ENCODE measurements at regions not wholly inside any gene's neighbourhood (a gene's known extent, or its start where the extent isn't known, plus 50 kb on each side); places are given as distances from the start of the nearest gene placed in this dataset.

DNA sequence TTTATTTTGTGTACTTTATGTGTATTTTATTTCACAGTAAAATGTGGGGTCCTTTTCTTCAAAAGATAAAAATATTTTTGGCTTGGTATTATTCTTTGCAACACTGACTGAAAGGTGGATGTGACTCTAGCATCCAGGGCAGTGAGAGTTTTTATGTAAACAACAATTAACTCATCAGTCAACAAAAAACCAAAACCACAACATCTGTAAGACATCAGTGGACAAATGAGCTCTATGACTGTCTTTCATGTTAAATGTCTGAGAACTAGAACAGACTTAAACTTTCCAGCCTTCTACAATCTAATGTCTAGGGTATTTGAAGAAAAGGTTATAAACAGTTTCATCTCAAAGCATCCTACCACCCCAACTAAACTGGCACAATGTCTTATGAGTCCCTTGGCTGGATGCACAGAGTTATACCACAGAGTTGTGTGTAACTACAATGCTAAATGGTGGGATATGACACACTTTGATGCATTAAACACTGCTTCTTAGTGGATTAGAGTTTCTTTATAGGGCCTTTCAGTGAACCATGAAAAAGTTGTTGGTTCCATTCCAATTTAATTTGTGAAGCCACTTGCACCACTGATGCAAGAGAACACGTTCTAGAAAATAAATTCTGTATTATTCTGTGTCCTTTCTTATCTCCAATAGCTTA lies 544.2 kb upstream of the KLF12 start:
- H3K27me3 ChIP-seq (replicated peaks; ENCODE audit: control insufficient read depth, insufficient read depth, low read length, poor library complexity, severe bottlenecking): no peaks in the 10 kb centered on the region
- no peak overlapping the region for H3K27ac ChIP-seq (ENCODE audit: insufficient read depth, low read length, poor library complexity, severe bottlenecking)
- no peak for DNase-seq
- no peaks in the 10 kb centered on the region for H3K9me3 ChIP-seq (ENCODE audit: control insufficient read depth, low read length)
- no peaks in the 10 kb centered on the region for H3K36me3 ChIP-seq (ENCODE audit: control insufficient read depth, insufficient read depth, low read length)
- no peaks in the 10 kb centered on the region for H3K4me1 ChIP-seq (ENCODE audit: control insufficient read depth, insufficient read depth, low read length, poor library complexity, severe bottlenecking)
- no peak overlapping the region for H3K4me3 ChIP-seq (ENCODE audit: insufficient read depth, low read depth, low read length, poor library complexity, severe bottlenecking)

DNA sequence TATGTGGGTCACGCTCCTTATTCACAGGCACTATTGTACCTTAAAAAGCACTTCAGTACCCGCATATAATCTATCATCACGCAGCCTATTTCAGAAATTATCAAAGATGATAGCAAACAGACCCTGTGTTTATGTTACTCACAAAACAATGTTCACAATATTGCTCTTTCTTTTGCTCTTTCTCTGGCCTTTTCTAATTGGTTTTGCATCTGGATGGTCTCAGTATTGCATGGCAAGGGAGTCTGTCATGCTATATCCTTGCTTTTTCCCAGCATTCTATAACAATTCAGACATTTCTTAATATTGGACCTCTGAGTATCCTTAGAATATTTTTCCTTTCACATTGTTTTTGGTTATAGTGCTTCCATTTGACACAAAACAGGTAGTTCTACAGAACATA lies 541.8 kb upstream of the KLF12 start:
- Histone ChIP-seq H3K4me3 (ENCODE audit: insufficient read depth, low read depth, low read length, poor library complexity, severe bottlenecking) (no peak overlapping the region), H3K36me3 (ENCODE audit: control insufficient read depth, insufficient read depth, low read length) (no peaks in the 10 kb centered on the region), H3K9me3 (ENCODE audit: control insufficient read depth, low read length) (no peaks in the 10 kb centered on the region), H3K27ac (ENCODE audit: insufficient read depth, low read length, poor library complexity, severe bottlenecking) (no peak overlapping the region), H3K27me3 (replicated peaks; ENCODE audit: control insufficient read depth, insufficient read depth, low read length, poor library complexity, severe bottlenecking) (no peaks in the 10 kb centered on the region), H3K4me1 (ENCODE audit: control insufficient read depth, insufficient read depth, low read length, poor library complexity, severe bottlenecking) (no peaks in the 10 kb centered on the region)
- no peak for DNase-seq

DNA sequence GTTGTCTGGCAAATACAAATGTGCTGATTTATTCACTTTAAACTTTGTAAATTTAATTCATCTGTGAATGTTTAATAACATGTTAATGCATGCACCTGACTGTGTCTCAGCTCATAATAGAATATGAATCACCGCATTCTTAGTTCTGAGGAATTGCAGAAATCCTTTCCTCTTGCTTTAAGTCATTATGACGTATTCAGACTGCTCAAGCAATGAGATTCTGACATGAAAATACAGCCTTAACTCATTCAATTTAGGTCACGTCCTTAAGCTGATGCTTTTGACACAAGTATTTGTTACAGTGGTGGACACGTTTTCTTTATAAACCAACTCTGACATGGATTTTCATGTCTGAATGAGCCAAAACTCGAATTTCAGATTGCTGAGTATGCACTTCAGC lies 541.0 kb upstream of the KLF12 start:
- Histone ChIP-seq H3K36me3 (ENCODE audit: control insufficient read depth, insufficient read depth, low read length) (no peaks in the 10 kb centered on the region), H3K27me3 (replicated peaks; ENCODE audit: control insufficient read depth, insufficient read depth, low read length, poor library complexity, severe bottlenecking) (no peaks in the 10 kb centered on the region), H3K4me1 (ENCODE audit: control insufficient read depth, insufficient read depth, low read length, poor library complexity, severe bottlenecking) (no peaks in the 10 kb centered on the region), H3K27ac (ENCODE audit: insufficient read depth, low read length, poor library complexity, severe bottlenecking) (no peak overlapping the region), H3K9me3 (ENCODE audit: control insufficient read depth, low read length) (no peaks in the 10 kb centered on the region), H3K4me3 (ENCODE audit: insufficient read depth, low read depth, low read length, poor library complexity, severe bottlenecking) (no peak overlapping the region)
- no peak for DNase-seq

DNA sequence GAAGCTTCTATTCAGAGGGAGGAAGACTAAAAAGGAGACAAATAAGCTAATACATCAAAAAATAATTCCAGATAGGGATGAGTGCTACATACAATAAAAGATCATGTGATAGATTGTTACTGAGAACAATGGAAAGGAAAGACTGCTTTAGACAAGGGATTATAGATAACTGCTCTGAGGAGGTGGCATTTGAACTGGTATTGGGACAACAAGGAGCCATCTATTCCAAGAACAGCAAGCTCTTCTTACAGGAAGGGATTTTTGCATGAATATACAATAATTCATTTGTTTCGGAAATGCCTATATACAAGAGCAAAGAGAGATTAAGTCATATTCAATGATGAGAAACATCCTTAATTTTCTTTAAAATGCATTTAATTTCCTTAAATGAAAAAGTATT lies 540.5 kb upstream of the KLF12 start:
- Histone ChIP-seq H3K4me1 (ENCODE audit: control insufficient read depth, insufficient read depth, low read length, poor library complexity, severe bottlenecking) (no peaks in the 10 kb centered on the region), H3K9me3 (ENCODE audit: control insufficient read depth, low read length) (no peaks in the 10 kb centered on the region), H3K4me3 (ENCODE audit: insufficient read depth, low read depth, low read length, poor library complexity, severe bottlenecking) (no peak overlapping the region), H3K36me3 (ENCODE audit: control insufficient read depth, insufficient read depth, low read length) (no peaks in the 10 kb centered on the region), H3K27ac (ENCODE audit: insufficient read depth, low read length, poor library complexity, severe bottlenecking) (no peak overlapping the region), H3K27me3 (replicated peaks; ENCODE audit: control insufficient read depth, insufficient read depth, low read length, poor library complexity, severe bottlenecking) (no peaks in the 10 kb centered on the region)
- DNase-seq: no peak

DNA sequence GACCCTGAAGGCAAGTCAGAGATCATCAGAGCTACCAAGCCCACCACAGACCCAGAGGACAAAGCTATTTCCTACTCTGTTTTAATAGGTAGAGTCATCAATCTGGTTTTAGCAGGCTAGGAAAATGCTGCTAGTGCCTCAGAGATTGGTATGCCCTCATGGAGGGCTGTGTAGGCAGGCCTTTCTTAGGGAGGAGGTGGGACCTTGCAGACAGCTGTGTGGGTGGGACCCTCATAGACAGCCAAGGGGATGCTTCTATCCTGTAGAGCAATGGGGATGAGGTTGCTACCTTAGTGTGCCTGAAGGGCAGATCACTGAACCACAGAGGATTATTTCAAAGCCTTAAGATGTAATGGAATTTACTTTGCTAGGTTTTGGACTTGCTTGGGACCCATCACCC lies 534.9 kb upstream of the KLF12 start:
- Histone ChIP-seq H3K9me3 (ENCODE audit: control insufficient read depth, low read length) (no peaks in the 10 kb centered on the region), H3K27me3 (replicated peaks; ENCODE audit: control insufficient read depth, insufficient read depth, low read length, poor library complexity, severe bottlenecking) (no peaks in the 10 kb centered on the region), H3K4me3 (ENCODE audit: insufficient read depth, low read depth, low read length, poor library complexity, severe bottlenecking) (no peak overlapping the region), H3K36me3 (ENCODE audit: control insufficient read depth, insufficient read depth, low read length) (no peaks in the 10 kb centered on the region), H3K27ac (ENCODE audit: insufficient read depth, low read length, poor library complexity, severe bottlenecking) (no peak overlapping the region), H3K4me1 (ENCODE audit: control insufficient read depth, insufficient read depth, low read length, poor library complexity, severe bottlenecking) (no peaks in the 10 kb centered on the region)
- DNase-seq: no peak

DNA sequence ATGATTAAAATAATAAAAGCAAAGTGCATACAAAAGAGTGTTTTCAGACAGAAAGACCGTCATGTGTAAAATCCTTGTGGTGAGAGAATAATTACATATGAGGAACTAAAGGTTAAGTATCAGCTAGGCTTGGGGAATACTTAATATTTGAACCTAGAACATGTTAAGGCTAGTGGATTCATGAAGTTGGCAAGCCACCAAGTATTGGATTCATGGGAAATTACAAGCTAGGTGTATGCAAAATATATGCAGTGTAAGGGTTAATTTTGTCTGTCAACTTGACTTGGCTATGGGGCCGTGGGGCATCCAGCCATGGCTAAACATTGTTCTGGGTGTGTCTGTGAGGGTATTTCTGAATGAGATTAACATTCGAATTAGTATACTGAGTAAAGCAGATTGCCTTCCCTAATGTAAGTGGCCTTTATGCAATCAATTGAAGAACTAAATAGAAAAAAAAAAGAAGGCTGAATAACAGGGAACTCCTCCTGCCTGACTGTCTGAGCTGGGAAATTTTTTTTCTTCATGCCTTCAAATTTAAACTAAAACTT lies 533.5 kb upstream of the KLF12 start:
- no peak overlapping the region for H3K4me3 ChIP-seq (ENCODE audit: insufficient read depth, low read depth, low read length, poor library complexity, severe bottlenecking)

DNA sequence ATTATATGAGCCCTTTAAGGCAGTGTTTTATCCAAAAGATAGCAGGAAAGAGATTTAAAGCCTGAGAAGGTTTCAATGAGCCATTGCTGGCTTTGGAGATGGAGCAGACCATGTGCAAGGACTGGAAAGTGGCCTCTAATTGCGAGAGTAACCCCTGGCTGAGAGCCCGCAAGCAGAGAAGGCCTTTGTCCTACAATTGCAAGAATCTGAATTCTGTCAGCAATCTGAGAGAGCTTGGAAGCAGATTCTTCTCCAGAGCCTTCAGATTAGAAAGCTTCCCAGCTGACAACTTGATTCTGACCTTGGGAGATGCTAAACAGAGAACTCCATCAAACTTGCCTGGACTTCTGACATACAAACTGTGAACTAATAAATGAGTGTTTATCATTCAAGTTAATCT lies 528.7 kb upstream of the KLF12 start:
- no peak for DNase-seq
- Histone ChIP-seq H3K4me1 (ENCODE audit: control insufficient read depth, insufficient read depth, low read length, poor library complexity, severe bottlenecking) (no peaks in the 10 kb centered on the region), H3K27ac (ENCODE audit: insufficient read depth, low read length, poor library complexity, severe bottlenecking) (no peak overlapping the region), H3K27me3 (replicated peaks; ENCODE audit: control insufficient read depth, insufficient read depth, low read length, poor library complexity, severe bottlenecking) (no peaks in the 10 kb centered on the region), H3K36me3 (ENCODE audit: control insufficient read depth, insufficient read depth, low read length) (no peaks in the 10 kb centered on the region), H3K9me3 (ENCODE audit: control insufficient read depth, low read length) (no peaks in the 10 kb centered on the region), H3K4me3 (ENCODE audit: insufficient read depth, low read depth, low read length, poor library complexity, severe bottlenecking) (no peak overlapping the region)

More for the DNA sequence above, 533.5 kb upstream of the KLF12 start:
- Histone ChIP-seq H3K4me1 (ENCODE audit: control insufficient read depth, insufficient read depth, low read length, poor library complexity, severe bottlenecking) (no peaks in the 10 kb centered on the region), H3K27me3 (replicated peaks; ENCODE audit: control insufficient read depth, insufficient read depth, low read length, poor library complexity, severe bottlenecking) (no peaks in the 10 kb centered on the region), H3K36me3 (ENCODE audit: control insufficient read depth, insufficient read depth, low read length) (no peaks in the 10 kb centered on the region), H3K27ac (ENCODE audit: insufficient read depth, low read length, poor library complexity, severe bottlenecking) (no peak overlapping the region), H3K9me3 (ENCODE audit: control insufficient read depth, low read length) (no peaks in the 10 kb centered on the region)
- DNase-seq: no peak

DNA sequence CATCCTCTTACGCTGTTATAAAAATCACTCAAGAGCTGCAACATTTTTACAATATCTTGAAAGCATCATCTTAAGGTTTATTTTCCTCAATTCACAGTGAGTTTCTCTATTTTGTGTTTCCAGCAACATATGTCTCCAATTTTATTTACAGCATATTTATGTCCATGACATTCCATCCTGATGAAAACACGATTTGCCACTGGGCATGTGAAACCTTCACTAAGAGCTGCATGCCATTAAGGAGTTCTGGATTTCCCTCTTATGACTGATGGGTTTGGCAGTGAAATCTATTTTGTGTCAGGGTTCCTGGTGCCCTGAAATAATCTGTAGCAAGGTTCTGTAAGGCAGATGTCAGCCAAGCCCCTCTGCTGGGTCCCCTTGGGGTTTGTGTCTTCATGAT lies 527.6 kb upstream of the KLF12 start:
- Histone ChIP-seq H3K4me1 (ENCODE audit: control insufficient read depth, insufficient read depth, low read length, poor library complexity, severe bottlenecking) (no peaks in the 10 kb centered on the region), H3K9me3 (ENCODE audit: control insufficient read depth, low read length) (no peaks in the 10 kb centered on the region), H3K27me3 (replicated peaks; ENCODE audit: control insufficient read depth, insufficient read depth, low read length, poor library complexity, severe bottlenecking) (no peaks in the 10 kb centered on the region), H3K36me3 (ENCODE audit: control insufficient read depth, insufficient read depth, low read length) (no peaks in the 10 kb centered on the region), H3K27ac (ENCODE audit: insufficient read depth, low read length, poor library complexity, severe bottlenecking) (no peak overlapping the region), H3K4me3 (ENCODE audit: insufficient read depth, low read depth, low read length, poor library complexity, severe bottlenecking) (no peak overlapping the region)
- no peak for DNase-seq

DNA sequence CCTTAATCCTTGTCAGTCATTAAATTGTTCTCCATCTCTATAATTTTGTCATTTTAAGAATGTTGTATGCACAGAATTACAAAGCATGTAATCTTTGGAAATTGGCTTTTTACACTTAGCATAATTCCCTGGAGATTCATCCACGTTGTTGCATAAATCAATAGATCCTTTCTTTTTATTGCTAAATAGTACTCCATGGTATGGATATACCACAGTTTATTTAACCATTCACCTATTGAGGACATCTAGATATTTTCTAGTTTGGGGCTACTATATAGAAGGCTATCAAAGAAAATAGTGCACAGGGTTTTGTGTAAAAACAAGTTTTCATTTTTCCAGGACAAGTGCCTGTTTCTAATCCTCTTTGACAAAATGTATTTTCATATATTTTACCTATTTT lies 523.6 kb upstream of the KLF12 start:
- H3K36me3 ChIP-seq (ENCODE audit: control insufficient read depth, insufficient read depth, low read length): no peaks in the 10 kb centered on the region
- no peaks in the 10 kb centered on the region for H3K9me3 ChIP-seq (ENCODE audit: control insufficient read depth, low read length)
- no peak overlapping the region for H3K4me3 ChIP-seq (ENCODE audit: insufficient read depth, low read depth, low read length, poor library complexity, severe bottlenecking)
- H3K27me3 ChIP-seq (replicated peaks; ENCODE audit: control insufficient read depth, insufficient read depth, low read length, poor library complexity, severe bottlenecking): no peaks in the 10 kb centered on the region
- no peaks in the 10 kb centered on the region for H3K4me1 ChIP-seq (ENCODE audit: control insufficient read depth, insufficient read depth, low read length, poor library complexity, severe bottlenecking)
- DNase-seq: no peak
- H3K27ac ChIP-seq (ENCODE audit: insufficient read depth, low read length, poor library complexity, severe bottlenecking): no peak overlapping the region

DNA sequence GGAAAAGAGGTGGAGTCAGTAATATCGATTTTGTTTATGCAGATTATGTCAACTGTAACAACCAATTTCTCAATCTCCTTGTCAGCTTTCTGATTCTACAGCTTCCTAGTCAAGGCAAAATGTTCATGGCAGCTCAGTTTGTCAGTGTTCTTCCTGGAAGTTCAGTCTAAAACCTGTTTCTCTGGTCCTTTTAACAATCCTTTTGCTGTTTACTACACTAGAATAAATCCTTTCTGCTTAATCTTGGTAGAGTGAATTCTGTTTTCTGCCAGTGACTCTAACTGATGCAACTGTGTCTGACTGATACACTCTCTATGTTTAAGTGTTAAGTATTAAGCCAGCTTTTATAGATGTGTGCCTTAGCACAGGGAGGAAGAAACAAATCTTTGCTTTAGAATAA lies 516.9 kb upstream of the KLF12 start:
- Histone ChIP-seq H3K27ac (ENCODE audit: insufficient read depth, low read length, poor library complexity, severe bottlenecking) (no peak overlapping the region), H3K4me1 (ENCODE audit: control insufficient read depth, insufficient read depth, low read length, poor library complexity, severe bottlenecking) (no peaks in the 10 kb centered on the region), H3K4me3 (ENCODE audit: insufficient read depth, low read depth, low read length, poor library complexity, severe bottlenecking) (no peak overlapping the region), H3K27me3 (replicated peaks; ENCODE audit: control insufficient read depth, insufficient read depth, low read length, poor library complexity, severe bottlenecking) (no peaks in the 10 kb centered on the region), H3K9me3 (ENCODE audit: control insufficient read depth, low read length) (no peaks in the 10 kb centered on the region), H3K36me3 (ENCODE audit: control insufficient read depth, insufficient read depth, low read length) (no peaks in the 10 kb centered on the region)
- no peak for DNase-seq
